ENCODE measurements at regions not wholly inside any gene's neighbourhood (a gene's known extent, or its start where the extent isn't known, plus 50 kb on each side); places are given as distances from the start of the nearest gene placed in this dataset.

DNA sequence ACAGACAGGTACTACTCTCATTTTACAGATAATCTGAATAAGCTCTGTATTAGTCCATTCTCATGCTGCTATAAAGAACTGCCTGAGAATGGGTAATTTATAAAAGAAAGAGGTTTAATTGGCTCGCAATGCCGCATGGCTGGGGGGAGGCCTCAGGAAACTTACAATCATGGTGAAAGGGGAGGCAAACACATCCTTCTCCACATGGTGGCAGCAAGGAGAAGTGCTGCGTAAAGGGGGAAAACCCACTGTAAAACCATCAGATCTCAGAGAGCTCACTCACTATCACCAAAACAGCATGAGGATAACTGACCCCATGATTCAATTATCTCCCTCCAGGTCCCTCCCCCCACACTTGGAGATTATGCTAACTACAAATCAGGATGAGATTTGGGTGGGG, 254.4 kb downstream of the KCNE4 start:
- dilution Hi-C loops (cut with HindIII; ENCODE audit: low sequenced_read_pairs, unreplicated experiment), result no loop called here
- Histone ChIP-seq H2BK20ac (ENCODE audit: low read depth, low read length) (no peak overlapping the region), H3K23ac (ENCODE audit: low read depth, low read length) (no peak overlapping the region), H4K8ac (ENCODE audit: low read depth in 2 of 2, low read length in 2 of 2) (no peak overlapping the region), H3K27ac (ENCODE audit: insufficient read depth, low read length) (no peak overlapping the region), H2AFZ (replicated peaks; ENCODE audit: low read length, poor library complexity) (no peak overlapping the region), H3K56ac (ENCODE audit: extremely low read depth, insufficient read depth, low read length) (no peak overlapping the region), H2BK15ac (ENCODE audit: low read depth, low read length) (no peak overlapping the region), H3K9me1 (ENCODE audit: insufficient read depth, low read length) (no peaks in the 10 kb centered on the region), H4K5ac (ENCODE audit: low read depth, low read length) (no peak overlapping the region), H3K4me1 (ENCODE audit: control insufficient read depth, insufficient read depth, low read length) (no peaks in the 10 kb centered on the region), H3K4ac (ENCODE audit: low read depth, low read length) (no peak overlapping the region), H3K27me3 (ENCODE audit: control insufficient read depth, insufficient read depth, low read length) (no peaks in the 10 kb centered on the region; the same call in 1 of the 2 replicates), H2AK9ac (replicated peaks; ENCODE audit: low read depth, low read length, poor library complexity) (no peak overlapping the region), H2AK5ac (ENCODE audit: low read depth, low read length) (no peak overlapping the region), H3K9ac (ENCODE audit: low read depth, low read length) (no peak overlapping the region), H3K9me3 (ENCODE audit: control insufficient read depth, insufficient read depth, low read length) (no peaks in the 10 kb centered on the region), H3K4me3 (ENCODE audit: insufficient read depth, low read depth, low read length) (no peak overlapping the region), H3K36me3 (ENCODE audit: control insufficient read depth, insufficient read depth, low read length) (no peaks in the 10 kb centered on the region), H3K4me2 (ENCODE audit: low read depth, low read length) (no peak overlapping the region), H2BK120ac (ENCODE audit: low read depth, low read length) (no peak overlapping the region), H2BK5ac (ENCODE audit: low read depth, low read length, poor library complexity, severe bottlenecking) (no peak overlapping the region), H3K14ac (replicated peaks; ENCODE audit: low read depth, low read length) (no peak overlapping the region), H4K20me1 (ENCODE audit: insufficient read depth, low read length) (no peaks in the 10 kb centered on the region), H4K91ac (ENCODE audit: insufficient read depth, low read depth, low read length) (no peak overlapping the region), H3K79me1 (ENCODE audit: low read depth in 1 of 2, low read length in 2 of 2) (no peaks in the 10 kb centered on the region), H3K18ac (ENCODE audit: low read depth, low read length) (no peak overlapping the region)
- TF ChIP-seq CEBPB (IDR thresholded peaks at IDR 0.05; ENCODE audit: low read depth, low read length) (no peak), FOS (IDR thresholded peaks at IDR 0.05; ENCODE audit: low read depth, low read length) (no peak), POLR2A (IDR thresholded peaks at IDR 0.05; ENCODE audit: low read depth, low read length) (no peak), CHD1 (IDR thresholded peaks at IDR 0.05; ENCODE audit: low read depth, low read length) (no peak), BHLHE40 (IDR thresholded peaks at IDR 0.05; ENCODE audit: low read depth, low read length) (no peak), NFE2L2 (IDR thresholded peaks at IDR 0.05; ENCODE audit: low read depth, low read length) (no peak), MAFK (IDR thresholded peaks at IDR 0.05; ENCODE audit: low read depth, low read length) (no peak), SMC3 (IDR thresholded peaks at IDR 0.05; ENCODE audit: low read depth, low read length) (peak; percentile 50), RAD21 (IDR thresholded peaks at IDR 0.05; ENCODE audit: low read length) (peak; percentile 56), RCOR1 (IDR thresholded peaks at IDR 0.05; ENCODE audit: insufficient replicate concordance, low read length) (no peak), MAZ (IDR thresholded peaks at IDR 0.05; ENCODE audit: borderline replicate concordance, low read depth, low read length) (no peak), MXI1 (IDR thresholded peaks at IDR 0.05; ENCODE audit: borderline replicate concordance, low read depth, low read length) (no peak)
- TF ChIP-seq, protein P1, sequence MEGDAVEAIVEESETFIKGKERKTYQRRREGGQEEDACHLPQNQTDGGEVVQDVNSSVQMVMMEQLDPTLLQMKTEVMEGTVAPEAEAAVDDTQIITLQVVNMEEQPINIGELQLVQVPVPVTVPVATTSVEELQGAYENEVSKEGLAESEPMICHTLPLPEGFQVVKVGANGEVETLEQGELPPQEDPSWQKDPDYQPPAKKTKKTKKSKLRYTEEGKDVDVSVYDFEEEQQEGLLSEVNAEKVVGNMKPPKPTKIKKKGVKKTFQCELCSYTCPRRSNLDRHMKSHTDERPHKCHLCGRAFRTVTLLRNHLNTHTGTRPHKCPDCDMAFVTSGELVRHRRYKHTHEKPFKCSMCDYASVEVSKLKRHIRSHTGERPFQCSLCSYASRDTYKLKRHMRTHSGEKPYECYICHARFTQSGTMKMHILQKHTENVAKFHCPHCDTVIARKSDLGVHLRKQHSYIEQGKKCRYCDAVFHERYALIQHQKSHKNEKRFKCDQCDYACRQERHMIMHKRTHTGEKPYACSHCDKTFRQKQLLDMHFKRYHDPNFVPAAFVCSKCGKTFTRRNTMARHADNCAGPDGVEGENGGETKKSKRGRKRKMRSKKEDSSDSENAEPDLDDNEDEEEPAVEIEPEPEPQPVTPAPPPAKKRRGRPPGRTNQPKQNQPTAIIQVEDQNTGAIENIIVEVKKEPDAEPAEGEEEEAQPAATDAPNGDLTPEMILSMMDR (conservative IDR thresholded peaks at IDR 0.05; ENCODE audit: low read depth, low read length), result peak; percentile 47
- ATAC-seq (ENCODE audit: low read depth) (peak; percentile 64; the same call in 1 of the 2 replicates), DNase-seq (peak; percentile 49)
- WGBS, 2 experiments (ENCODE audit: extremely low coverage in 2 of 2, insufficient read length in 1 of 2), result no CpG with 5 or more reads among the region's 3 CpGs
- intact Hi-C loops (cut with micrococcal nuclease), result loop anchor here (1.0 to 5.0 kb wide), 4 partner anchors 296 to 492 kb away; partner anchors contain the start of gene SCG2
- BruUV-seq (replicated peaks), result no TSS peak
- POLR2A ChIA-PET (ENCODE audit: unreplicated experiment), result no interaction called here
- in situ Hi-C loops (cut with MboI; ENCODE audit: low sequenced_read_pairs), result loop anchor here (25.0 kb wide), 1 partner anchor 481 kb away; no protein-coding TSS in a partner anchor
- CTCF ChIA-PET, result interaction anchor here (0.6 to 1.9 kb wide), 6 partner anchors 9 to 491 kb away, joined by 3 to 8 read pairs (median 3); partner anchors contain the start of gene SCG2

All from IMR-90 (cell line).